ENCODE measurements at regions not wholly inside any gene's neighbourhood (a gene's known extent, or its start where the extent isn't known, plus 50 kb on each side); places are given as distances from the start of the nearest gene placed in this dataset.

DNA sequence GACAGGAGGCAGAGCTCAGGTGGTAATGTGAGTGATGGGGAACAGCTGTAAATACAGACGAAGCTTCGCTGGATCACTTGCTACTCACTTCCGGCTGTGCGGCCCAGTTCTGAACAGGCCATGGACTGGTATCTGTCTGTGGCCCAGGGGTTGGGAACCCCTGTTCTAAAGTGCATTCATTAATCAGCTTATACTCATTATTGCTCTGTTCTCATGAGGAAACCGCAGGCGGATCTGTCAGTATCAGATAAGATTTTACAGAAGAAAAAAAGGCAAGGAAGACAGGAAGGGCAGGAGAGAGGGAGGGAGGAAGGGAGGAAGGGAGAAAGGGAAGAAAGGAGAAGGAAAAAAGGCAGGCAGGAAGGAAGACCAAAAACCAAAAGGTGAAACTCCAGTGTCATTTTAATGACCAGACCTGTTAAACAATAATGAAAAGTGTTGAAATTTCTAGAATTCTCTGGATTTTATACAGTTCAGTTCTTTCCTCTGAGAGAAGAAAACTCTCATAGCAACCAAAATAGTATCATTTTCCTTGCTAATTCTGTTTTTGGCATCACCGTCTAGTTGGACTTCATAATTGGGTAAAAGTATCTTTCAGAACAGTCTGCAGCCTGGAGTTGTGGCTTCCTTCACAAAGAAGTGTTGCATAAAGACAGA lies 128.0 kb upstream of the PROK2 start:
- TF ChIP-seq, protein P1, sequence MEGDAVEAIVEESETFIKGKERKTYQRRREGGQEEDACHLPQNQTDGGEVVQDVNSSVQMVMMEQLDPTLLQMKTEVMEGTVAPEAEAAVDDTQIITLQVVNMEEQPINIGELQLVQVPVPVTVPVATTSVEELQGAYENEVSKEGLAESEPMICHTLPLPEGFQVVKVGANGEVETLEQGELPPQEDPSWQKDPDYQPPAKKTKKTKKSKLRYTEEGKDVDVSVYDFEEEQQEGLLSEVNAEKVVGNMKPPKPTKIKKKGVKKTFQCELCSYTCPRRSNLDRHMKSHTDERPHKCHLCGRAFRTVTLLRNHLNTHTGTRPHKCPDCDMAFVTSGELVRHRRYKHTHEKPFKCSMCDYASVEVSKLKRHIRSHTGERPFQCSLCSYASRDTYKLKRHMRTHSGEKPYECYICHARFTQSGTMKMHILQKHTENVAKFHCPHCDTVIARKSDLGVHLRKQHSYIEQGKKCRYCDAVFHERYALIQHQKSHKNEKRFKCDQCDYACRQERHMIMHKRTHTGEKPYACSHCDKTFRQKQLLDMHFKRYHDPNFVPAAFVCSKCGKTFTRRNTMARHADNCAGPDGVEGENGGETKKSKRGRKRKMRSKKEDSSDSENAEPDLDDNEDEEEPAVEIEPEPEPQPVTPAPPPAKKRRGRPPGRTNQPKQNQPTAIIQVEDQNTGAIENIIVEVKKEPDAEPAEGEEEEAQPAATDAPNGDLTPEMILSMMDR (conservative IDR thresholded peaks at IDR 0.05; ENCODE audit: low read depth in 2 of 2): no peak
- TF ChIP-seq POLR2AphosphoS5 (IDR thresholded peaks at IDR 0.05; ENCODE audit: low read depth) (no peak), EZH2phosphoT487 (IDR thresholded peaks at IDR 0.05; ENCODE audit: unreplicated experiment) (no peak), EZH2 (IDR thresholded peaks at IDR 0.05; ENCODE audit: low read depth, unreplicated experiment) (no peak), ZNF331 (CRISPR knock-in tag; IDR thresholded peaks at IDR 0.05; ENCODE audit: low read depth) (no peak), CREB1 (CRISPR knock-in tag; IDR thresholded peaks at IDR 0.05; ENCODE audit: low read depth) (no peak), JUNB (IDR thresholded peaks at IDR 0.05; ENCODE audit: unreplicated experiment) (no peak), NANOG (IDR thresholded peaks at IDR 0.05; ENCODE audit: borderline replicate concordance) (no peak), ZNF114 (CRISPR knock-in tag; IDR thresholded peaks at IDR 0.05) (no peak)
- TF ChIP-seq, protein P2, sequence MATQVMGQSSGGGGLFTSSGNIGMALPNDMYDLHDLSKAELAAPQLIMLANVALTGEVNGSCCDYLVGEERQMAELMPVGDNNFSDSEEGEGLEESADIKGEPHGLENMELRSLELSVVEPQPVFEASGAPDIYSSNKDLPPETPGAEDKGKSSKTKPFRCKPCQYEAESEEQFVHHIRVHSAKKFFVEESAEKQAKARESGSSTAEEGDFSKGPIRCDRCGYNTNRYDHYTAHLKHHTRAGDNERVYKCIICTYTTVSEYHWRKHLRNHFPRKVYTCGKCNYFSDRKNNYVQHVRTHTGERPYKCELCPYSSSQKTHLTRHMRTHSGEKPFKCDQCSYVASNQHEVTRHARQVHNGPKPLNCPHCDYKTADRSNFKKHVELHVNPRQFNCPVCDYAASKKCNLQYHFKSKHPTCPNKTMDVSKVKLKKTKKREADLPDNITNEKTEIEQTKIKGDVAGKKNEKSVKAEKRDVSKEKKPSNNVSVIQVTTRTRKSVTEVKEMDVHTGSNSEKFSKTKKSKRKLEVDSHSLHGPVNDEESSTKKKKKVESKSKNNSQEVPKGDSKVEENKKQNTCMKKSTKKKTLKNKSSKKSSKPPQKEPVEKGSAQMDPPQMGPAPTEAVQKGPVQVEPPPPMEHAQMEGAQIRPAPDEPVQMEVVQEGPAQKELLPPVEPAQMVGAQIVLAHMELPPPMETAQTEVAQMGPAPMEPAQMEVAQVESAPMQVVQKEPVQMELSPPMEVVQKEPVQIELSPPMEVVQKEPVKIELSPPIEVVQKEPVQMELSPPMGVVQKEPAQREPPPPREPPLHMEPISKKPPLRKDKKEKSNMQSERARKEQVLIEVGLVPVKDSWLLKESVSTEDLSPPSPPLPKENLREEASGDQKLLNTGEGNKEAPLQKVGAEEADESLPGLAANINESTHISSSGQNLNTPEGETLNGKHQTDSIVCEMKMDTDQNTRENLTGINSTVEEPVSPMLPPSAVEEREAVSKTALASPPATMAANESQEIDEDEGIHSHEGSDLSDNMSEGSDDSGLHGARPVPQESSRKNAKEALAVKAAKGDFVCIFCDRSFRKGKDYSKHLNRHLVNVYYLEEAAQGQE (IDR thresholded peaks at IDR 0.05; ENCODE audit: unreplicated experiment): no peak
- TF ChIP-seq, protein P3, sequence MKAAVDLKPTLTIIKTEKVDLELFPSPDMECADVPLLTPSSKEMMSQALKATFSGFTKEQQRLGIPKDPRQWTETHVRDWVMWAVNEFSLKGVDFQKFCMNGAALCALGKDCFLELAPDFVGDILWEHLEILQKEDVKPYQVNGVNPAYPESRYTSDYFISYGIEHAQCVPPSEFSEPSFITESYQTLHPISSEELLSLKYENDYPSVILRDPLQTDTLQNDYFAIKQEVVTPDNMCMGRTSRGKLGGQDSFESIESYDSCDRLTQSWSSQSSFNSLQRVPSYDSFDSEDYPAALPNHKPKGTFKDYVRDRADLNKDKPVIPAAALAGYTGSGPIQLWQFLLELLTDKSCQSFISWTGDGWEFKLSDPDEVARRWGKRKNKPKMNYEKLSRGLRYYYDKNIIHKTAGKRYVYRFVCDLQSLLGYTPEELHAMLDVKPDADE (IDR thresholded peaks at IDR 0.05): no peak
- TF ChIP-seq, protein P4, sequence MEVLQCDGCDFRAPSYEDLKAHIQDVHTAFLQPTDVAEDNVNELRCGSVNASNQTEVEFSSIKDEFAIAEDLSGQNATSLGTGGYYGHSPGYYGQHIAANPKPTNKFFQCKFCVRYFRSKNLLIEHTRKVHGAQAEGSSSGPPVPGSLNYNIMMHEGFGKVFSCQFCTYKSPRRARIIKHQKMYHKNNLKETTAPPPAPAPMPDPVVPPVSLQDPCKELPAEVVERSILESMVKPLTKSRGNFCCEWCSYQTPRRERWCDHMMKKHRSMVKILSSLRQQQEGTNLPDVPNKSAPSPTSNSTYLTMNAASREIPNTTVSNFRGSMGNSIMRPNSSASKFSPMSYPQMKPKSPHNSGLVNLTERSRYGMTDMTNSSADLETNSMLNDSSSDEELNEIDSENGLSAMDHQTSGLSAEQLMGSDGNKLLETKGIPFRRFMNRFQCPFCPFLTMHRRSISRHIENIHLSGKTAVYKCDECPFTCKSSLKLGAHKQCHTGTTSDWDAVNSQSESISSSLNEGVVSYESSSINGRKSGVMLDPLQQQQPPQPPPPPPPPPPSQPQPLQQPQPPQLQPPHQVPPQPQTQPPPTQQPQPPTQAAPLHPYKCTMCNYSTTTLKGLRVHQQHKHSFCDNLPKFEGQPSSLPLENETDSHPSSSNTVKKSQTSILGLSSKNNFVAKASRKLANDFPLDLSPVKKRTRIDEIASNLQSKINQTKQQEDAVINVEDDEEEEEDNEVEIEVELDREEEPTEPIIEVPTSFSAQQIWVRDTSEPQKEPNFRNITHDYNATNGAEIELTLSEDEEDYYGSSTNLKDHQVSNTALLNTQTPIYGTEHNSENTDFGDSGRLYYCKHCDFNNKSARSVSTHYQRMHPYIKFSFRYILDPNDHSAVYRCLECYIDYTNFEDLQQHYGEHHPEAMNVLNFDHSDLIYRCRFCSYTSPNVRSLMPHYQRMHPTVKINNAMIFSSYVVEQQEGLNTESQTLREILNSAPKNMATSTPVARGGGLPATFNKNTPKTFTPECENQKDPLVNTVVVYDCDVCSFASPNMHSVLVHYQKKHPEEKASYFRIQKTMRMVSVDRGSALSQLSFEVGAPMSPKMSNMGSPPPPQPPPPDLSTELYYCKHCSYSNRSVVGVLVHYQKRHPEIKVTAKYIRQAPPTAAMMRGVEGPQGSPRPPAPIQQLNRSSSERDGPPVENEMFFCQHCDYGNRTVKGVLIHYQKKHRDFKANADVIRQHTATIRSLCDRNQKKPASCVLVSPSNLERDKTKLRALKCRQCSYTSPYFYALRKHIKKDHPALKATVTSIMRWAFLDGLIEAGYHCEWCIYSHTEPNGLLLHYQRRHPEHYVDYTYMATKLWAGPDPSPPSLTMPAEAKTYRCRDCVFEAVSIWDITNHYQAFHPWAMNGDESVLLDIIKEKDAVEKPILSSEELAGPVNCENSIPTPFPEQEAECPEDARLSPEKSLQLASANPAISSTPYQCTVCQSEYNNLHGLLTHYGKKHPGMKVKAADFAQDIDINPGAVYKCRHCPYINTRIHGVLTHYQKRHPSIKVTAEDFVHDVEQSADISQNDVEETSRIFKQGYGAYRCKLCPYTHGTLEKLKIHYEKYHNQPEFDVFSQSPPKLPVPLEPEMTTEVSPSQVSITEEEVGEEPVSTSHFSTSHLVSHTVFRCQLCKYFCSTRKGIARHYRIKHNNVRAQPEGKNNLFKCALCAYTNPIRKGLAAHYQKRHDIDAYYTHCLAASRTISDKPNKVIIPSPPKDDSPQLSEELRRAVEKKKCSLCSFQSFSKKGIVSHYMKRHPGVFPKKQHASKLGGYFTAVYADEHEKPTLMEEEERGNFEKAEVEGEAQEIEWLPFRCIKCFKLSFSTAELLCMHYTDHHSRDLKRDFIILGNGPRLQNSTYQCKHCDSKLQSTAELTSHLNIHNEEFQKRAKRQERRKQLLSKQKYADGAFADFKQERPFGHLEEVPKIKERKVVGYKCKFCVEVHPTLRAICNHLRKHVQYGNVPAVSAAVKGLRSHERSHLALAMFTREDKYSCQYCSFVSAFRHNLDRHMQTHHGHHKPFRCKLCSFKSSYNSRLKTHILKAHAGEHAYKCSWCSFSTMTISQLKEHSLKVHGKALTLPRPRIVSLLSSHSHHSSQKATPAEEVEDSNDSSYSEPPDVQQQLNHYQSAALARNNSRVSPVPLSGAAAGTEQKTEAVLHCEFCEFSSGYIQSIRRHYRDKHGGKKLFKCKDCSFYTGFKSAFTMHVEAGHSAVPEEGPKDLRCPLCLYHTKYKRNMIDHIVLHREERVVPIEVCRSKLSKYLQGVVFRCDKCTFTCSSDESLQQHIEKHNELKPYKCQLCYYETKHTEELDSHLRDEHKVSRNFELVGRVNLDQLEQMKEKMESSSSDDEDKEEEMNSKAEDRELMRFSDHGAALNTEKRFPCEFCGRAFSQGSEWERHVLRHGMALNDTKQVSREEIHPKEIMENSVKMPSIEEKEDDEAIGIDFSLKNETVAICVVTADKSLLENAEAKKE (CRISPR knock-in tag; IDR thresholded peaks at IDR 0.05): no peak
